SK-N-MC (cell line): ENCODE measurements at regions not wholly inside any gene's neighbourhood (a gene's known extent, or its start where the extent isn't known, plus 50 kb on each side); places are given as distances from the start of the nearest gene placed in this dataset.

Experiments
- DNase-seq: peaks from one replicate; pipeline ENCODE4 v3.0.0-alpha.2; 2011; ENCODE audit warnings: low read depth, low spot score
- H3K27ac ChIP-seq: fragments of 200-600 bp; sonication (generic); 2 replicates; pipeline ENCODE4 v1.5.1; 2016; ENCODE audit warnings: mixed run types
- H3K36me3 ChIP-seq: fragments of 200-600 bp; sonication (generic); 2 replicates; pipeline ENCODE4 v1.6.1; 2017; ENCODE audit warnings: antibody characterized with exemption, low read length, mixed read lengths; ENCODE audit not compliant: insufficient read depth
- H3K4me3 ChIP-seq: fragments of 200-600 bp; sonication (generic); 2 replicates; pipeline ENCODE4 v1.5.1; 2016
- H3K9ac ChIP-seq: fragments of 200-600 bp; sonication (generic); 2 replicates; pipeline ENCODE4 v1.8.0; 2017; ENCODE audit warnings: mixed run types, mixed read lengths; ENCODE audit not compliant: insufficient read length
- H3K9me3 ChIP-seq: fragments of 200-600 bp; sonication (generic); 2 replicates; pipeline ENCODE4 v1.6.1; 2017; ENCODE audit warnings: low read depth, mild to moderate bottlenecking, antibody characterized with exemption, low read length, moderate library complexity, mixed read lengths
- EZH2 ChIP-seq: fragments of 200-600 bp; sonication (generic); IDR thresholded peaks from one replicate; pipeline ENCODE4 v1.6.1; 2017; ENCODE audit warnings: antibody characterized with exemption
- FOXP2 ChIP-seq: optimal IDR thresholded peaks from 2 replicates; pipeline ENCODE3; 2011; ENCODE audit warnings: mild to moderate bottlenecking, moderate library complexity; ENCODE audit not compliant: insufficient read depth; ENCODE audit errors: extremely low read length, control extremely low read depth
- POLR2AphosphoS5 ChIP-seq: IDR thresholded peaks from 2 replicates; pipeline ENCODE4 v1.6.1; 2012; ENCODE audit warnings: mild to moderate bottlenecking, low read depth, low read length, borderline replicate concordance

- H3K9ac ChIP-seq, result no peak overlapping the region
- no peak overlapping the region for H3K27ac ChIP-seq
- no peak for DNase-seq
- H3K36me3 ChIP-seq, result no peaks in the 10 kb centered on the region
- no peak overlapping the region for H3K4me3 ChIP-seq
- no peak for TF ChIP-seq FOXP2
- TF ChIP-seq POLR2AphosphoS5, result no peak
- no peak for TF ChIP-seq EZH2
- H3K9me3 ChIP-seq, result no peaks in the 10 kb centered on the region
These were observed 65.7 kb downstream of the TMEM18 start for GRCh38 chr2:611519-611918.

- H3K9ac ChIP-seq, result no peak overlapping the region
- TF ChIP-seq EZH2, result no peak
- no peak for TF ChIP-seq POLR2AphosphoS5
- TF ChIP-seq FOXP2, result no peak
These were observed 66.7 kb downstream of the TMEM18 start for GRCh38 chr2:610491-610890.

GRCh38 chr2:609881-610280 lies 67.3 kb downstream of the TMEM18 start:
- no peaks in the 10 kb centered on the region for H3K9me3 ChIP-seq
- no peak for DNase-seq
- H3K4me3 ChIP-seq, result no peak overlapping the region
- H3K36me3 ChIP-seq, result no peaks in the 10 kb centered on the region
- no peak for TF ChIP-seq FOXP2
- no peak for TF ChIP-seq EZH2
- TF ChIP-seq POLR2AphosphoS5, result no peak
- no peak overlapping the region for H3K9ac ChIP-seq
- no peak overlapping the region for H3K27ac ChIP-seq

More at GRCh38 chr2:610491-610890, 66.7 kb downstream of the TMEM18 start:
- H3K9me3 ChIP-seq, result no peaks in the 10 kb centered on the region
- no peaks in the 10 kb centered on the region for H3K36me3 ChIP-seq
- no peak overlapping the region for H3K4me3 ChIP-seq
- DNase-seq, result no peak
- no peak overlapping the region for H3K27ac ChIP-seq

GRCh38 chr2:609449-609848 lies 67.8 kb downstream of the TMEM18 start:
- TF ChIP-seq FOXP2 (no peak), EZH2 (no peak), POLR2AphosphoS5 (no peak)
- Histone ChIP-seq H3K4me3 (no peak overlapping the region), H3K36me3 (no peaks in the 10 kb centered on the region), H3K9ac (no peak overlapping the region), H3K27ac (no peak overlapping the region), H3K9me3 (no peaks in the 10 kb centered on the region)
- no peak for DNase-seq

- Histone ChIP-seq H3K9ac (no peak overlapping the region), H3K36me3 (no peaks in the 10 kb centered on the region), H3K27ac (no peak overlapping the region), H3K9me3 (no peaks in the 10 kb centered on the region), H3K4me3 (no peak overlapping the region)
- no peak for TF ChIP-seq EZH2
- TF ChIP-seq POLR2AphosphoS5, result no peak
- no peak for TF ChIP-seq FOXP2
- DNase-seq, result no peak
These were observed 68.5 kb downstream of the TMEM18 start for GRCh38 chr2:608711-609110.

GRCh38 chr2:608297-608696 lies 68.9 kb downstream of the TMEM18 start:
- no peak for DNase-seq

GRCh38 chr2:607709-608108 lies 69.5 kb downstream of the TMEM18 start:
- H3K27ac ChIP-seq, result no peak overlapping the region
- H3K4me3 ChIP-seq, result no peak overlapping the region
- no peak overlapping the region for H3K9ac ChIP-seq
- H3K9me3 ChIP-seq, result no peaks in the 10 kb centered on the region
- DNase-seq, result no peak
- TF ChIP-seq EZH2 (no peak), FOXP2 (no peak), POLR2AphosphoS5 (no peak)
- H3K36me3 ChIP-seq, result no peaks in the 10 kb centered on the region

More at GRCh38 chr2:608297-608696, 68.9 kb downstream of the TMEM18 start:
- H3K9me3 ChIP-seq, result no peaks in the 10 kb centered on the region
- H3K9ac ChIP-seq, result no peak overlapping the region
- no peak overlapping the region for H3K4me3 ChIP-seq
- H3K36me3 ChIP-seq, result no peaks in the 10 kb centered on the region
- no peak for TF ChIP-seq EZH2
- no peak for TF ChIP-seq FOXP2
- TF ChIP-seq POLR2AphosphoS5, result no peak
- no peak overlapping the region for H3K27ac ChIP-seq

GRCh38 chr2:607172-607571 lies 70.0 kb downstream of the TMEM18 start:
- no peaks in the 10 kb centered on the region for H3K36me3 ChIP-seq
- TF ChIP-seq FOXP2 (no peak), EZH2 (no peak), POLR2AphosphoS5 (no peak)
- no peak overlapping the region for H3K4me3 ChIP-seq
- no peak overlapping the region for H3K27ac ChIP-seq
- H3K9me3 ChIP-seq, result no peaks in the 10 kb centered on the region
- DNase-seq, result no peak
- no peak overlapping the region for H3K9ac ChIP-seq

GRCh38 chr2:605674-606608 lies 71.3 kb downstream of the TMEM18 start:
- H3K27ac ChIP-seq, result no peak overlapping the region
- H3K4me3 ChIP-seq, result no peak overlapping the region
- TF ChIP-seq POLR2AphosphoS5, result no peak
- TF ChIP-seq FOXP2, result no peak
- no peak for TF ChIP-seq EZH2
- no peak for DNase-seq
- H3K9ac ChIP-seq, result no peak overlapping the region
- H3K9me3 ChIP-seq, result no peaks in the 10 kb centered on the region
- no peaks in the 10 kb centered on the region for H3K36me3 ChIP-seq
